ENCODE measurements at regions not wholly inside any gene's neighbourhood (a gene's known extent, or its start where the extent isn't known, plus 50 kb on each side); places are given as distances from the start of the nearest gene placed in this dataset.

DNA sequence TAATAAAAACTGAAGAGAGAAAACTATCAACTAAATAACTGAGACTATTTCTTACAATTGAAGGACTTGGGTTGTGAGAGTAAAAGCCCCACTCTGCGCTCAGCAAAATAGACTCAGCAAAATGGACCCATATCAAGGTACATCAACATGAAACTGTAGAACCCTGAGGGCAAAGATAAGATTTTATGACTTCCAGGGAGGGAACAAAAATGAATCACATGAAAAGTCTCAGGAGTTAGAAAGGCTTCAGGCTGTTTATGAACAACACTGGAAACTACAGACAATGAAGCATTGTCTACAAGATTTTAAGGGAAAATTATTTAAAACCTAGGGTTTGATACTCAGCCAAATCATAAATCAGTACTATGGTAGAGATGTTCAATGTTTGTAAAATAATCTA is 434.3 kb downstream of the PTPRC start:
- TF ChIP-seq, protein P1, sequence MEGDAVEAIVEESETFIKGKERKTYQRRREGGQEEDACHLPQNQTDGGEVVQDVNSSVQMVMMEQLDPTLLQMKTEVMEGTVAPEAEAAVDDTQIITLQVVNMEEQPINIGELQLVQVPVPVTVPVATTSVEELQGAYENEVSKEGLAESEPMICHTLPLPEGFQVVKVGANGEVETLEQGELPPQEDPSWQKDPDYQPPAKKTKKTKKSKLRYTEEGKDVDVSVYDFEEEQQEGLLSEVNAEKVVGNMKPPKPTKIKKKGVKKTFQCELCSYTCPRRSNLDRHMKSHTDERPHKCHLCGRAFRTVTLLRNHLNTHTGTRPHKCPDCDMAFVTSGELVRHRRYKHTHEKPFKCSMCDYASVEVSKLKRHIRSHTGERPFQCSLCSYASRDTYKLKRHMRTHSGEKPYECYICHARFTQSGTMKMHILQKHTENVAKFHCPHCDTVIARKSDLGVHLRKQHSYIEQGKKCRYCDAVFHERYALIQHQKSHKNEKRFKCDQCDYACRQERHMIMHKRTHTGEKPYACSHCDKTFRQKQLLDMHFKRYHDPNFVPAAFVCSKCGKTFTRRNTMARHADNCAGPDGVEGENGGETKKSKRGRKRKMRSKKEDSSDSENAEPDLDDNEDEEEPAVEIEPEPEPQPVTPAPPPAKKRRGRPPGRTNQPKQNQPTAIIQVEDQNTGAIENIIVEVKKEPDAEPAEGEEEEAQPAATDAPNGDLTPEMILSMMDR (IDR thresholded peaks at IDR 0.05) = no peak
- TF ChIP-seq POLR2A (IDR thresholded peaks at IDR 0.05) = no peak
